ENCODE measurements at regions not wholly inside any gene's neighbourhood (a gene's known extent, or its start where the extent isn't known, plus 50 kb on each side); places are given as distances from the start of the nearest gene placed in this dataset.

DNA sequence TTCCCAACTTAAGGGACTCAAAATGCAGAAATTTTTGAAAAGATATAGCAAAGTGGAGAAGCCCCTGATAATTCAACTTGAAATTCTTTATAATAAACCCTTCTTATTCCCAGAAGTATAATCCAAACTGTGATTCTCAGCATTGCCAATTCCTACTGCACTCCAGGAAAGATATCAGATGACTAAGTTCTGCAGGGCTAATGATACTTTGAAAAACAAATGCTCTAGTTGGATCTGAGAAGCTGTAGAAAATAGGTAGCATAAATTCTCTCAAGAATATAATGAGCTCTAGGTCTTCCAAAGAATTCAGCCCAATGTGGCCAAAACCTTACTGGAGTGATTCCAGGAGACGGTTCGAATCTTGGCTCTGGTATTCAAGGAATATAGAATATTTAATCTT is 294.0 kb upstream of the PTBP2 start:
- TF ChIP-seq, protein P1, sequence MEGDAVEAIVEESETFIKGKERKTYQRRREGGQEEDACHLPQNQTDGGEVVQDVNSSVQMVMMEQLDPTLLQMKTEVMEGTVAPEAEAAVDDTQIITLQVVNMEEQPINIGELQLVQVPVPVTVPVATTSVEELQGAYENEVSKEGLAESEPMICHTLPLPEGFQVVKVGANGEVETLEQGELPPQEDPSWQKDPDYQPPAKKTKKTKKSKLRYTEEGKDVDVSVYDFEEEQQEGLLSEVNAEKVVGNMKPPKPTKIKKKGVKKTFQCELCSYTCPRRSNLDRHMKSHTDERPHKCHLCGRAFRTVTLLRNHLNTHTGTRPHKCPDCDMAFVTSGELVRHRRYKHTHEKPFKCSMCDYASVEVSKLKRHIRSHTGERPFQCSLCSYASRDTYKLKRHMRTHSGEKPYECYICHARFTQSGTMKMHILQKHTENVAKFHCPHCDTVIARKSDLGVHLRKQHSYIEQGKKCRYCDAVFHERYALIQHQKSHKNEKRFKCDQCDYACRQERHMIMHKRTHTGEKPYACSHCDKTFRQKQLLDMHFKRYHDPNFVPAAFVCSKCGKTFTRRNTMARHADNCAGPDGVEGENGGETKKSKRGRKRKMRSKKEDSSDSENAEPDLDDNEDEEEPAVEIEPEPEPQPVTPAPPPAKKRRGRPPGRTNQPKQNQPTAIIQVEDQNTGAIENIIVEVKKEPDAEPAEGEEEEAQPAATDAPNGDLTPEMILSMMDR (IDR thresholded peaks at IDR 0.05) = no peak
- TF ChIP-seq EP300 (IDR thresholded peaks at IDR 0.05) = no peak
